HEK293 (cell line): ENCODE measurements at regions not wholly inside any gene's neighbourhood (a gene's known extent, or its start where the extent isn't known, plus 50 kb on each side); places are given as distances from the start of the nearest gene placed in this dataset.
A peak's percentile ranks its signal among the peaks of the same experiment; 100 is the strongest.
"Not testable (repeated sequence)": the region's sequence is repeated elsewhere in the genome, so short reads cannot be mapped to it uniquely, and the experiment has no call there.

Experiments
- CTCF ChIA-PET: fragments of 350-600 bp; formaldehyde crosslinking; extraction: SDS; loops from one replicate; lab custom pipeline; 2021; ENCODE audit warnings: antibody characterized with exemption; lab: Yijun Ruan, JAX
- POLR2A ChIA-PET: fragments of 300-600 bp; formaldehyde crosslinking; extraction: SDS; loops from one replicate; lab custom pipeline; 2020; ENCODE audit warnings: antibody characterized with exemption, inconsistent platforms; lab: Yijun Ruan, JAX
- H3K27ac ChIP-seq: fragments of 200-500 bp; sonication (Bioruptor generic); 2 replicates; pipeline ENCODE4 v1.5.1; 2014; ENCODE audit warnings: low read depth, low read length, control low read depth, inconsistent platforms; ENCODE audit errors: extremely low read depth
- H3K36me3 ChIP-seq, 2 experiments: fragments of 200-500 bp in 1 of 2; sonication (Bioruptor generic) in 1 of 2; 1 replicate in 1 of 2; 2 replicates in 1 of 2; pipeline ENCODE4 v1.5.1; 2014 to 2017; ENCODE audit warnings: inconsistent platforms in 2 of 2, low read length in 2 of 2; ENCODE audit not compliant: control insufficient read depth in 2 of 2, insufficient read depth in 1 of 2
- H3K4me1 ChIP-seq: fragments of 200-500 bp; sonication (Bioruptor generic); 2 replicates; pipeline ENCODE4 v1.5.1; 2014; ENCODE audit warnings: mild to moderate bottlenecking, low read length, inconsistent platforms; ENCODE audit not compliant: control insufficient read depth, insufficient read depth
- H3K4me3 ChIP-seq: 2 replicates; pipeline ENCODE4 v1.5.1; 2011; ENCODE audit warnings: low read depth, mild to moderate bottlenecking, control low read depth, low read length, moderate library complexity
- H3K9me3 ChIP-seq: fragments of 200-500 bp; sonication (Bioruptor generic); 2 replicates; pipeline ENCODE4 v1.5.1; 2014; ENCODE audit warnings: low read depth, low read length, inconsistent platforms; ENCODE audit not compliant: control insufficient read depth, insufficient read depth
- ATF2 ChIP-seq: fragments of 450-650 bp; formaldehyde crosslinking; IDR thresholded peaks from 2 replicates; pipeline ENCODE4 v1.5.1; 2016; ENCODE audit warnings: missing biosample characterization, missing genetic modification characterization, low read depth
- EGR2 ChIP-seq: fragments of 450-650 bp; formaldehyde crosslinking; IDR thresholded peaks from 2 replicates; pipeline ENCODE4 v1.5.1; 2016; ENCODE audit warnings: low read depth, missing biosample characterization, missing genetic modification characterization
- ZBTB21 ChIP-seq: fragments of 450-650 bp; formaldehyde crosslinking; IDR thresholded peaks from 2 replicates; pipeline ENCODE4 v1.5.1; 2017; ENCODE audit warnings: missing biosample characterization, missing genetic modification characterization
- ZBTB48 ChIP-seq: fragments of 450-650 bp; formaldehyde crosslinking; IDR thresholded peaks from 2 replicates; pipeline ENCODE4 v1.5.1; 2016; ENCODE audit warnings: missing biosample characterization, missing genetic modification characterization
- ZFHX2 ChIP-seq: fragments of 450-650 bp; formaldehyde crosslinking; conservative IDR thresholded peaks from 2 replicates; pipeline ENCODE4 v1.5.1; 2016; ENCODE audit warnings: missing biosample characterization, missing genetic modification characterization
- ZNF335 ChIP-seq: fragments of 450-650 bp; formaldehyde crosslinking; conservative IDR thresholded peaks from 2 replicates; pipeline ENCODE4 v1.5.1; 2016; ENCODE audit warnings: missing biosample characterization, missing genetic modification characterization
- ZNF629 ChIP-seq: fragments of 450-650 bp; formaldehyde crosslinking; IDR thresholded peaks from 2 replicates; pipeline ENCODE4 v1.5.1; 2017; ENCODE audit warnings: missing biosample characterization, missing genetic modification characterization

- H3K36me3 ChIP-seq, H3K4me1 ChIP-seq, H3K9me3 ChIP-seq, H3K27ac ChIP-seq, POLR2A ChIA-PET, CTCF ChIA-PET: not testable (repeated sequence)
- H3K4me3 ChIP-seq = peak overlapping the region; percentile 10; the same call in 1 of the 2 replicates
- TF ChIP-seq ZNF335 (tag by site-specific recombination) (peak; percentile 48), ZBTB48 (peak; percentile 44; the same call in 1 of the 2 replicates)
These were observed 344.0 kb downstream of the CACNA1B start for GRCh38 chr9:138221446-138222054.

GRCh38 chr9:138237099-138237498, 359.5 kb downstream of the CACNA1B start:
- H3K4me3 ChIP-seq, H3K27ac ChIP-seq, H3K4me1 ChIP-seq, H3K36me3 ChIP-seq, CTCF ChIA-PET, H3K9me3 ChIP-seq, POLR2A ChIA-PET: not testable (repeated sequence)
- peak; percentile 95 for TF ChIP-seq ZBTB48

- H3K4me1 ChIP-seq, H3K9me3 ChIP-seq, CTCF ChIA-PET, POLR2A ChIA-PET, H3K36me3 ChIP-seq, H3K4me3 ChIP-seq, H3K27ac ChIP-seq: not testable (repeated sequence)
- TF ChIP-seq ATF2 (tag by site-specific recombination) (peak; percentile 84), ZBTB21 (tag by site-specific recombination) (peak; percentile 51), EGR2 (tag by site-specific recombination) (peak; percentile 92), ZFHX2 (tag by site-specific recombination) (peak; percentile 91), ZNF629 (tag by site-specific recombination) (peak; percentile 66)
These were observed 405.3 kb downstream of the CACNA1B start for GRCh38 chr9:138282903-138283302.
